NCI-H187 (cell line): ENCODE measurements at regions not wholly inside any gene's neighbourhood (a gene's known extent, or its start where the extent isn't known, plus 50 kb on each side); places are given as distances from the start of the nearest gene placed in this dataset.

Experiments used
- DNase-seq, 2 experiments: peaks; one replicate each; lab custom pipeline; 2025; lab: John Stamatoyannopoulos, UW

GRCh38 chr3:18675197-18675596, 250.1 kb upstream of the SATB1 start:
- DNase-seq, result no peak

DNA sequence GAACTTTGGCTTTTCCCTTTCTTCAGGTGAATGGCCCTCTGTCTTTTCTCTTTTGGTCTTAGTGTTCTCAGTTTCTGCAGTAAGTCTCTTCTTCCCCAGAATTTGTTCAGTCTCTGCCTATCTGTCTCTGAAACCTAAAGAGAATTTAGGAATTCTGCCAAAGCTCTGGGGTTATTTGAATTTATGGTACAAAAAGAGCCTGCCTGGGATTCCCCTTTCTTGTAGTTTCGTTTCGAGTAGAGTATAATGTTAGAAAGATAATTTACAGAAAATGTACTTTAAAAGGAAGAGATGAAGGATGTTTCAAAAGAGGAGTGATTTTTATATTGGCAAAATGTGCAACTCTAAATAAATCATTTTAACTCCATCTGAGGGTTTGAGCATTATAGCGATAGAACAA, 247.4 kb upstream of the SATB1 start:
- DNase-seq, result no peak

DNA sequence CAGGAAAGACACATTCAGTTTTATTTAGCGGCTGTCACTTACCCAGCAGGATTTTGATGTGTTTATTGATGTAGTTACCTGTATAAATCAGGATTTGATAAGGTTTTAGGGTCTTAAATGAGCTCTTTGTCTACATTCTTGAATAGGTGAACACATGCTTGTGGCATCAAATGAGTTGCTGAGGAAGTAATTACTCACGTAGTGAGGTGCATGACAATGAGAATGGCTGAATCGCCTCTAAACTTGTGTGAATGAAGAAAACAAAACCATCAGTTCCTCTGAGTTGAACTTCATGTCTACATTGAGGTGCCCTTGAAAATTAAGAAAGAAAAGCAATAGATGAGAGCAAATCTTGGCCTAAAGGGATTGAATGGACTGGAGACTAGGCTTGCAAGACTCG, 245.6 kb upstream of the SATB1 start:
- no peak for DNase-seq

- DNase-seq, result no peak
These were observed 244.2 kb upstream of the SATB1 start for GRCh38 chr3:18669374-18669773.

GRCh38 chr3:18667552-18667951, 242.4 kb upstream of the SATB1 start:
- DNase-seq, result no peak

DNA sequence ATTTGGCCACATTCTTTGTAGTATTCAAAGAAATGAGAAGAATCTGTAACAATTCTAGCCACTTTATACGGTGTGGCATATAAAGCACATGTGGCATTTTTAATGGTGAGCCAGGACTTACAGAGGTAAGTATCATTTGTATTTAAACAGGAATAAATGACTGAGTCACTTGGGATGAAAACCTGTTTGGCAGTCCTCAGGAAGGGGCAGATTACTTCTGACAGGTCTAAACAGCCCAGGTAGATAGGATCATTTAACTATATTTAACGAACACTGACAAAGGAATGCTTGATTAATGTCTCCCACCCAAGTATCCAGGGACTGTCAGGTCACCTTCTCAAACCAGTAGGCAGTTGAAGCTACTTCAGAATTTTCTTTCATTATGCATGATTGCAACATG, 241.5 kb upstream of the SATB1 start:
- no peak for DNase-seq

DNA sequence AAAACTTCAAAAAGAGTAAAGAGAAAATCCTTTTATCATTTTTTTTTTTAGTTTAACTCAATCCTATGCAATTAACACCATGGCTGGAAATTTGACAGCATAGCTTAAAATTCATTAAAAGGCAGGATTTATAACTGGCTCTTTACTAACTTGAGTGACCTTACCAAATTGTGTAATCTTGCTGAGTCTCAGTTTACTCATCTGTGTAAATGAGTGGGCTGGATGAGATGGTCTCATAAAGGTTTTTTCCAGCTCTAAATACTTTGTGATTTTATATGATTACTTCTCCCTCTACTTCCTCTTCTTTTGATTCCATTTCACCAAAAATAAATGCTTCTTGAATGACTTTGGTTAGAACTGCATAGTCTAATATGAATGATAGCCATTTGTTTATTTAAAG, 234.9 kb upstream of the SATB1 start:
- no peak for DNase-seq

GRCh38 chr3:18657858-18658820, 233.0 kb upstream of the SATB1 start:
- DNase-seq, result no peak

- no peak for DNase-seq
These were observed 231.7 kb upstream of the SATB1 start for GRCh38 chr3:18656866-18657265.

- no peak for DNase-seq
These were observed 231.3 kb upstream of the SATB1 start for GRCh38 chr3:18656410-18656809.

GRCh38 chr3:18655827-18656226, 230.7 kb upstream of the SATB1 start:
- no peak for DNase-seq

DNA sequence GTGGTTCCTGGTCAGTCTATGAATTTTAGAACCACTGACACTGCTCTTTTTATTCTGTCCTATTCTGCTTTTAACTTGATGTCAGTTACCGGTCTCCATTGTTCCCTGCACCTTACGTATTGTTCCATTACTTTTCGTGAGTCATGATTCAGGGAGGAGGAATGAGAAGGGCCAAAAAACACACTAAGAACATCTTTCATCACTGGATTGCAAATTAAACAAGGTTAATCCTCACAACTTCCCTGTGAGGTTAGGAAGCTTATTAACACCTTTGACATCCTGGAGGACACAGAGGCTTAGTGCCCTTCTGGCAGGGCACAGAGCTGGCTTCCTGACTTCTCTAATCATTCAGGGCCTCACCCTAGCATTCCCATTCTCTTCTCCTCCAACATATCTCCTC, 227.6 kb upstream of the SATB1 start:
- DNase-seq, result no peak

DNA sequence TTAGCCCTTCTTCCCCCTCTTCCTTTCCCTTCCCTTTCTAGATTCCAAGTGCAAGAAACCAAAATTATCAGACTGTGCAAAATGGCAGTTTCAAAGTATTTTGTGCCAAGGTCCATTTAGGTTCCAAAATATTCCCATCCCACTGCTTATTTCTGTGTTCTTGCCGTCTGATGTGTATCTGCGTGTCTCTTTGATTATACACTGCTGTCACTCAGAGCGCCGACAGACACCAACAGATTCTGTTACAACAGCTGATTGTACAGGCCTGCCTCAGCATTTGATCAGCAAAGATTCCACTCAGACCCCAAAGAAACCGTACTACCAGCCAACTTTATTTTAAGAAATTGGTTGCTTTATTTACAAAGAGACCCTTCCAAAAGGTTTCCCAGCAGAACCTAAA, 225.6 kb upstream of the SATB1 start:
- DNase-seq, result no peak

DNA sequence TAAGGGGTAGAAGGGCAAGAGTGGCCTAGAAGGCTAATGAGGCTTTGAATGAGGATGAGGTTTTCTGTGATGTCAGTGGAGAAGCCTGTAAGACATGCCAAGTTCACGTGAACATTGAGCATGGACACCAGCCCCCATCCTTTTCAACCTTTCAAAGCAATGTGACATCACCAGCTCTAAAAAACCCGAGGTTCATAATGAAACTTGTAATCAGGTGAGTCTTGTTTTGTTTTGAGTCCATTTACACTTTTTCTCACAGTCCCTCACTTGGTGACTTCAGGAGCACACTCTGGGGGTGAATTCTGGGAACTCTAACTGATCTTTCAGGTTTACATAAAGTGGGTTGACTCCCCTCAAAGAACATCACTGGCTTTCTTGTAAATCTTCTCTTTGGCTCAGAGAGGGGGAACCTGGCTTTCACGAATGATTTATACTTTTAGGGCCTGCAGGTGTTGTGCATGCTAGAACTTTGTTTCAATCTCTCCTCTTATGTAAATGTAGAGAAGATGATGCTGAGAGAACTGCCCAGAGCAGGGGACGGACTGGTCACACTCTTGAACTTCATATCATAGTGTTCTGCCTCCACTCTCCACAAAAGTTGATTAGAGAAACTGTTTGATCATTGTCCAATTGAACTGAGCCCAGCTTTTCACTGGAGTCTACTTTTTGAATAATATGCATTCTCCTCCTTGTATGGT, 224.7 kb upstream of the SATB1 start:
- no peak for DNase-seq

GRCh38 chr3:18648868-18649462, 223.8 kb upstream of the SATB1 start:
- DNase-seq, result no peak

GRCh38 chr3:18648159-18648558, 223.0 kb upstream of the SATB1 start:
- no peak for DNase-seq

- DNase-seq, result no peak
These were observed 220.5 kb upstream of the SATB1 start for GRCh38 chr3:18645619-18646018.

GRCh38 chr3:18643281-18643680, 218.1 kb upstream of the SATB1 start:
- no peak for DNase-seq

DNA sequence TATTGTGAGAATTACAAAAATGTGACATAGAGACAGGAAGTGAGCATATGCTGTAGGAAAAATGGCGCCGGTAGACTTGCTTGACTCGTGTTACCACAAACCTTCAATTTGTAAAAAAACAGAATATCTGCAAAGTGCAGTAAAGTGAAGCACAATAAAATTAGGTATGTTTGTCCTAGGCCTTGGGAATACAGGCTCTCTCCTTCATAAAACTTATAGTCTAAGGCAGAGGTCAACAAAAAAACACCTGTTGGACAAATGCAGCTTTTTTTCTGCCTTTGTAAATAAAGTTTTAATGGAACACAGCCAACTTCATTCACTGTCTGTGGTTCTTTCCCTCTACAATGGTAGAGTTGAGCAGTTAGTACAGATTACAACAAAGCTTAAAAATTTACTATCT, 216.8 kb upstream of the SATB1 start:
- DNase-seq, result no peak

DNA sequence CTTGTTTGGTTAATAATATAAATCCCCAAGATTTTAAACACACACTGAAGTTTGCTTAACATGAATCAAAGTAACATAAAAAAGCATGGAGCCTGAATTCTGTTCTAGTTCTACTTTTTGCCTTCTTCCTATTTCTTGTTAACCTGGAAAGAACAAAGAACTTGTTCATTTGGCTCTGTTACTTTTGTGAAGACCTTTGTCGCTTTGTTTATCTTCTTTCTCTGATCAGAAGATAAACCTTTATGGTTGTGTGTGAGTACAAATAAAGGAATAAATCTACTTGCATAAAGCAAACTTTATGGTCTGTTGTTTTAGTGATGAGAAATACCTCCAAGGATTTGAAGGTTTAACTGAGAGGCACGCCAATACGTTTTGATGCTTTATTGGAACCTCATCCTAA, 210.1 kb upstream of the SATB1 start:
- no peak for DNase-seq

GRCh38 chr3:18634461-18634860, 209.3 kb upstream of the SATB1 start:
- DNase-seq, result no peak

GRCh38 chr3:18633002-18633401, 207.9 kb upstream of the SATB1 start:
- no peak for DNase-seq

- no peak for DNase-seq
These were observed 205.2 kb upstream of the SATB1 start for GRCh38 chr3:18630295-18630694.
